ENCODE measurements at regions not wholly inside any gene's neighbourhood (a gene's known extent, or its start where the extent isn't known, plus 50 kb on each side); places are given as distances from the start of the nearest gene placed in this dataset.

- no peak for DNase-seq
Observed at GRCh38 chr11:23974601-23975000, 522.3 kb upstream of the LUZP2 start.

DNA sequence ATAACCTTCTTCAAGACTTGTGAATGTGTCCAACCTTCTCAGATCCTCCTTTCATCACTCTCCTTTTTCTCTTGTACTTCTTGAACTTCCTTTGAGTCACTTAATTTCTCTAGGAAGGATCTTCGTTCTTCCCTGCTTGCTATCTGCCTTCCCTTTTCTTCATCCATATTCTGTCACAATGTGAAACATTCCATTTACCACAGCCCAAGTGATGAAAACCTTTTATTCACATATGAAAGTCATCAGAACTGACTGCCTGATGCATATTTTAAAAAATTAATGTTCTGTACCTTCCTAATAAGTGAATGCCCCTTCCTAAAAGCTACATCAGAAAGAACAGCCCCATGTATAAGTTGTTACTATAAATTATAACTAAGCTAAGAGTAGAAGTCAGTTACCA is 520.4 kb upstream of the LUZP2 start:
- DNase-seq, result no peak

- no peak for DNase-seq
Observed at GRCh38 chr11:23976841-23977271, 520.0 kb upstream of the LUZP2 start.

GRCh38 chr11:23988381-23989006 is 508.4 kb upstream of the LUZP2 start:
- DNase-seq, result no peak

DNA sequence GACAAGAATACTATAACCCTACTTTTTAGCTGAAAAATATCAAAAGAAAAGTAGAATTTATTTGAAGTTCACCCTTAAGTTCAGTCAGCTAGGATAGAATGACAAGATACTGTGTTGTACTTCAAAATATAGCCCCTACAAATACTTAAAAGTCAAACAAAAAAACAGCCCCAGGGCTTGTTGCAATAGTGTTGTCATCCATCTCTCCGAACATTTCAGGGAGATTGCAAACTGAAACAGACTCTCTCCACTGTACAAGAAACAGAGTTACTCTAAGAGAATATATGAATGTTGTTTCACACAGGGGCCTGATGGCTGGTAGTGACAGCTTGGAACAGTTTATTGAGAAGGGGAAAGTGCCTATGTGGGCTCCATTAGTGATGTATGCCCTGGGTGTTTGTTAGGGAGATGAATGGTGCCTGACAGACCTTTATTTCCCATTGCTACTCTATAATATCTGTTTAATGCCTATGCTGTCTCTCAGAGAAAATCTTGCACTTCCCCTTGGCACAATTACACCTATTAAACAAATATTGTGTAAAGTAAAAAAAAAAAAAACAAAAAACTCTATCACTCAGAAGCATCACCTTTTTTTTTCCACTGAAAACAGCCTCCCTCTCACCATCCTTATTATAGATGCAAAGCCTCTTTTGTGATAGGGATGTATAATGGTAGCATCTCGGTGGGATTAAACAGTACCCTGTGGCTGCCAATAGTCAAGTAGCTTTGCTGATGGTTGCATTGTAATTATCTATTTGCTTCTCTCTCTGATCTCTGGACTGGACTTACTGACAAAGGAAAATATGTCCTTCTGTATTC is 506.3 kb upstream of the LUZP2 start:
- DNase-seq, result no peak

DNA sequence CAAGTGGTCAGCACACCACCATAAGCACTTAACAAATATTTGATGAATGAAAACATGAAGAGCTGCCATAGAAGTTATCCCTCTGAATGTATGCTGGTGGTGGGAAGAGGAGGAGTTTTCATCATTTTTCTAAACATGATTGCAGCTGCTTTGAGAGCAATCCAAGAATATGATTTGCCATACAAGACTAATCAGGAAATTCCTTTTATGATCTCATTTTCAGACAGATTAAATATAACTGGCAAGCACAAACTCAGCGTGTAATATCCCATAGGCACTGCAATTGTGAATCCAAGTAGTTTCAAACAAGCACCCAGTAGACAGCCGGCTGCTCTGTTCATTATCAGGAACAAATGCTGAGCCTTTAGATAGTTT is 505.7 kb upstream of the LUZP2 start:
- no peak for DNase-seq

DNA sequence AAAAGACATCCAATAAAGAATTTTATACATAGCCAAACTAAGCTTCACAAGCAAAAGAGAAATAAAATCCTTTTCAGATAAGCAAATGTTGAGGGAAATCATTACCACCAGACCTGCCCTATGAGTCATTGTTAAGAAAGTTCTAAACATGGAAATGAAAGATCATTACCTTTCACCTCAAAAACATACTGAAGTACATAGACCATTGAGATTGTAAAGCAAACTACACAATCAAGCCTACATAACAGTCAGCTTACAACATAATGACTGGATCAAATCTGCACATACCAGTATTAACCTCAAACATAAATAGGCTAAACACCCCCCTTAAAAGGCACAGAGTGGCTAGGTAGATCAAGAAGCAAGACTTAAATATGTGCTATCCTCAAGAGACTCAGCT is 501.0 kb upstream of the LUZP2 start:
- DNase-seq, result no peak

GRCh38 chr11:23997356-23997755 is 499.5 kb upstream of the LUZP2 start:
- DNase-seq, result no peak

DNA sequence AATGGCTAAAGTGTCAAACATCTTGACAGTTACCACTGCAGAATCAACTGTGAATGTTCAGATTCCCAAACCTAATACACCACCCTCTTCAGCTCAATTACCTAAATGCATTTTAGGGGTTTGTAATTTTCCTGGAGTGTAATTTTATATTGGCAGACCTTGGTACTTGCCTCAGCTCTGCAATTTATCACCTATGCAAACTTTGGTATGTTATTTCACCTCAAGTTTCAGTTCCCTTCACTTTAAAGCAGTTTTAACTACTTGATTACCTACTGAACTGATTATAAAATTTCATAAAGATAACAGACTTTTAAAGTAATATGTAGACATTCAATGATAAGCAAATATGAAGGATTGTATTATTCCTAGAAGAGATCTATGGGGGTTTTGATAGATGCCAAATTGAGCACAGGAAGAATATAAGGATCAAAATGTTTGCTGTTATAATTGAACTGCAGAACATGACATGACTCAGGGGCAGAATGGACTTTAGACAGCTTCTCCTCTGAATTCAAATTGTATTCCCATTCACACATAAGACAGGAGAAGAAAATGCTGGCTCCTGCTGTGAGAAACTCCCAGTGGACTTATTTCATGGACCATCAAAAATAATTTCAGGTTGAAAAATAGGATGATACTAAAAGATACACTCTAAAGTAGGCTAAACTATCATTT is 491.5 kb upstream of the LUZP2 start:
- DNase-seq, result no peak

DNA sequence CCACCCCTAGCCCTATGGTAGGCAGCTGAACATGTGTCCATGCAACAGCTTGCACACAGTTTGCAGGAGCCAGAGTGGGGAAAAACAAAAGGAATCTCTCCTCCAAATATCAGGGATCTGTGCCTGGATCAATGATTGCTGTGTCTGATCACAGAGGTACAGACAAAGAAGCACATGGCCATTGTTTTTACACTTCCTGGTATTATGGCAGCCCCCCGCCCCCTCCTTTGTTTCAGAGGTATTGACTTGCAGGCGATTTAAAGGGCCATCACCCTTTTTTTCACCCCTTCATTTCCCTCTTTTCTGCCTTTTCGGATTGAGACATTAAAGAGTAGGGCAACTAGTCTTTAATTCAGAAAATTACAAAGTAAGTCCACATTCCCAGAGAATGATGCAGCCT is 453.0 kb upstream of the LUZP2 start:
- DNase-seq, result no peak

- no peak for DNase-seq
Observed at GRCh38 chr11:24046731-24047130, 450.1 kb upstream of the LUZP2 start.

- no peak for DNase-seq
Observed at GRCh38 chr11:24056051-24056450, 440.8 kb upstream of the LUZP2 start.

DNA sequence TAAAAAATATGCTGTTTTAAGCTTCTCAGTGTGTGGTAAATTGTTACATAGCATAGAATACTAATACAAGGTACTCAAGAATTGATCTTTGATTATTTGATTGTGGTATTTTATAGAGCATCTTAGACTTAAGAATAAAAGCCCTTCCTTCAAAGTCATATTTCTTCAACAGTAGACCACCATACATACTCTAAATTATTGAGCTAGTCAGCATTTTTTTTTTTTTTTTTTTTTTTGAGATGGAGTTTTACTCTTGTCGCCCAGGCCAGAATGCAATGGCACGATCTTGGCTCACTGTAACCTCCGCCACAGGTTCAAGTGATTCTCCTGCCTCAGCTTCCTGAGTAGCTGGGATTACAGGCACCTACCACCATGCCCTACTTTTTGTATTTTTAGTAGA is 436.7 kb upstream of the LUZP2 start:
- no peak for DNase-seq

DNA sequence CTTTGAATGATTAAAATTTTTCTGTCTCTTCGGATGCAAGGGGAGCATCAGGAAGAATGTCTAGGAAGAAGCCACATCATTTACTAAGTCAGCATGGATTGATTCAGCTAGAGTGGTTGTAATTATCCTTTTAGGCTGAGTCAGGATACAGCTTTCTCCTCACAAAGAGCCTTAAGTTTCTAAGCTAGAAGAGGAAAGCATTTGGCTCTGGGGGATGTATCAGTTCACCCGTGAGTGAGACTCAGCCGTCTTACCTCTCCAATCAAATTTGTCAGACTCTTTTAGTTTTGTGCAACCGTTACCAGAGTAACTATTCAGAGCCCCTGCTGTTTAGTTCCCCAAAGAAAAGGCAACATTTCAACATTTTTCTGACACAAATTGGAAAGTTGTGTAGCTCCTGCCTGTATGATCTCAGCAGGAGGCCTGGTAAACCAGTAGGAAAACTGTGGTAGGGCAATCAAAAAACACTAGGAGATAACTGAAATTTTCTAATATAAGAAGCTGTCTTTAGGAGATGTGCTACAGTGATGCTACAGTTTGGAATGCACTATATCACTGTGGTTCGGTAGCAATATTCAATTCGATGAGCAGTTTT is 432.4 kb upstream of the LUZP2 start:
- no peak for DNase-seq

- DNase-seq, result no peak
Observed at GRCh38 chr11:24068197-24068596, 428.7 kb upstream of the LUZP2 start.

DNA sequence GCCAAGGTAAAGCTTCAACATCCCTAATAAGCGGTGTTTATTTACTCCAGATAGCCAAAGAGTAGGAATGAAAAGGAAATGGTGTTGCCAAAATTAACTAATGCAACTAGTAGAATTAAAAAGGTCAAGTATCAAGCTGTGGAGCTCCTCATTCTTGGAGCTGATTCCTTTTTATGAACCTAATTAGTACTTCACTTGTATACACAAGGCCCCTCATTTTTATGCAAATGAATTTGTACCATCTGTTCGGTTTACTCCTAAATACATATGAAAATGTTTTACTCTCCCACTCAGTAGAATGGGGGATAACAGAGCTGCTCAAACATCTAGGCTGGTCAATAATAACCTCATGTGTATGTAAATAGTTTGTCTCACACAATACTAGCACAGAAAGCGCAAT is 426.4 kb upstream of the LUZP2 start:
- DNase-seq, result no peak

DNA sequence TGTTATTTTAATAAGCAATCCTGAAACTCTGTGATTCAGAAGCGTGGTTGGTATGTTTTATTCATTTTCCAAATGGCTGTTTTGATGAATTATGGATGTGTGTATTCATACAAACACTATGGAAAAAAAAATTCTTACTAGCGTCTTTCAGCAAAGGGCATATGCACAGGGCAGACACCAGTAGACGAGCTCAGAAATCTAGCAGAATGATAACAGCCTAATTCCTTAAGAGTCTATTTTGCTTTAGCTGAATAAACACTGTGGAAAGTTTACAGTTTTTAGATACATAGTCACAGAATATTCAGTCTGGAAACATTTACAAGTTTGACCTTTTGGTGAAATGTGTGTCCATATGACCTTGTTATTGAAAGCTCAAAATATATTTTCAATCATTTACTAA is 418.8 kb upstream of the LUZP2 start:
- DNase-seq, result no peak

DNA sequence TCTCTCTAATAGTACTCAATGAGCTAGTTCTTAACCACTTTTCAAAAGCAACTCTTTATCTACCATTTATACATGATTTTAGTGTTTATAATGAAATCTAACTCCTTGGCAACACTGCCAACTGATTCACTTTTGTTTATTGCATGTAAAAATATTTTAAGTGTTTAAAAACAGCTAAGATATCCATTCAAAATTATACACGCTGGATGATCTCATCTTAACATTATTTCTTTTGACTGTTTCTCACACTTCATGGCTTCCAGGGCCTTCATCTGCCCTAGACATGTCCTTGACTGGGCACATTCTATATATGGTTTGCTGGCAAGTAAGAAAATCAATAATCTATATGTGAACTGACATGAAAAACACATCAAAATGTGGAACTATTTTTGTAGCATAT is 414.6 kb upstream of the LUZP2 start:
- DNase-seq, result no peak

GRCh38 chr11:24082860-24083259 is 414.0 kb upstream of the LUZP2 start:
- DNase-seq, result no peak

DNA sequence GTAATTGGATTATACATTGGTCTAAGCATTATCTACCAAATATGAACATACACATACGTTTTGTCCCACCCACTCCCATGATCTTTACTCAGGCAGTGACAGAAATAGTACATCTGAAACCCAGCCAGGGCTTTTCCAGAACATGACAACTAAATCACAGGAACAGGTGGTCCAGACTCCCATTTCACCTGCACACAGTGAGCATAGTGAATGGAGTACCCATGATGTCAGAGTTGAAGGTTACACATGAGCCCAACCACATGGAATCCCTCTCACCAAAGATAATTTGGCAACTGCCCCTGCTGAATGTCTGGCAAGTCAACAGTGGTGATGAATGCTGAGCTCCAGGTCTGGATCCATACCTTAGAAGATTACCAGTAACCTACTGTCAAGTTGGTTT is 411.9 kb upstream of the LUZP2 start:
- DNase-seq, result no peak

DNA sequence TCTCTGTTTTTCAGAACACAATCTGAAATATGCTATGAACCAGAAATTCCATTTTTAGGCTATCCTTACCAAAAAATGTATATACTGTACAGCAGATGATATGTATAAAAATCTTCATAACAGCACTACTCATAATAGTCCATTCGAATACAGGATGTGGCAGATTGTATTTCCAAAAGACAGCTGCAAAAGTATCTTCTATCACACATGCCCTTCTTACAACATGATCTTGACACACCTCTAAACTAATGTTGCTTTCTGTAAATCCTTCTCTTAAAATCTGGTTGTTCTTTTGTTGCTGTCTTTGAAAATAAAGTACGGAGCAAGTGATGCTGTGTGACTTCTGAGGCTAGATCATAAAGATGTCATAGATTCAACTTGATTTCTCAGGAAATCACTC is 409.9 kb upstream of the LUZP2 start:
- no peak for DNase-seq

GRCh38 chr11:24091594-24091993 is 405.3 kb upstream of the LUZP2 start:
- DNase-seq, result no peak

DNA sequence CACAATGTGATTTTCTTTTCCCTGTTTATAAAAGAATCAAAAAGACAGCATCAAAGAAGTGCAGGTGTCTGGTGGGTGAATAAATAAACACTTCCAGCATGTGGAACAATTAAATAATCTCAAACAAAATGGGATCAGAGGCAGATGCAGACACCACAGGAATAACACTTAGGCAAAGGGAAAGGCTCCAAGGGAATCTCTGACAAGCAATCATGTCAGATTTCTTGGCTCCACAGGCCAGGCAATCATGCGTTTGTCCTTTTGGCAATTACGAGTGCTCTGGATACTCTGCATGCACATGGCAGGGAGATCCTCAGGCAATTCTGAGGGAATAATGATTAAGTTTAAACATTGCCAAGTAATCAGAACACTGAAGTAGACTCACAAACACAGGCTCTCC is 403.5 kb upstream of the LUZP2 start:
- no peak for DNase-seq

- no peak for DNase-seq
Observed at GRCh38 chr11:24108609-24109008, 388.2 kb upstream of the LUZP2 start.

Measured in CD4-positive, alpha-beta T cell treated with Interleukin-12 subunit alpha and Interleukin-12 subunit beta, for 1 hour (primary cell).